Activated naive CD4-positive, alpha-beta T cell treated with anti-CD3 and anti-CD28 coated beads, Interleukin-2, amount 50 U/mL, for 24 hours (primary cell): ENCODE measurements at regions not wholly inside any gene's neighbourhood (a gene's known extent, or its start where the extent isn't known, plus 50 kb on each side); places are given as distances from the start of the nearest gene placed in this dataset.
"Not testable (repeated sequence)": the region's sequence is repeated elsewhere in the genome, so short reads cannot be mapped to it uniquely, and the experiment has no call there.

ENCODE experiments used
- H3K27ac Mint-ChIP-seq: one replicate; pipeline ENCODE4 v1.8.0; 2021; ENCODE audit warnings: mild to moderate bottlenecking, mixed read lengths
- H3K27me3 Mint-ChIP-seq: one replicate; pipeline ENCODE4 v1.8.0; 2021; ENCODE audit warnings: mixed read lengths
- H3K36me3 Mint-ChIP-seq: one replicate; pipeline ENCODE4 v1.8.0; 2021; ENCODE audit warnings: mixed read lengths
- H3K4me1 Mint-ChIP-seq: one replicate; pipeline ENCODE4 v1.8.0; 2021; ENCODE audit warnings: mixed read lengths
- H3K4me3 Mint-ChIP-seq: one replicate; pipeline ENCODE4 v1.8.0; 2021; ENCODE audit warnings: mild to moderate bottlenecking, mixed read lengths
- H3K9me3 Mint-ChIP-seq: one replicate; pipeline ENCODE4 v1.8.0; 2021; ENCODE audit warnings: mixed read lengths

DNA sequence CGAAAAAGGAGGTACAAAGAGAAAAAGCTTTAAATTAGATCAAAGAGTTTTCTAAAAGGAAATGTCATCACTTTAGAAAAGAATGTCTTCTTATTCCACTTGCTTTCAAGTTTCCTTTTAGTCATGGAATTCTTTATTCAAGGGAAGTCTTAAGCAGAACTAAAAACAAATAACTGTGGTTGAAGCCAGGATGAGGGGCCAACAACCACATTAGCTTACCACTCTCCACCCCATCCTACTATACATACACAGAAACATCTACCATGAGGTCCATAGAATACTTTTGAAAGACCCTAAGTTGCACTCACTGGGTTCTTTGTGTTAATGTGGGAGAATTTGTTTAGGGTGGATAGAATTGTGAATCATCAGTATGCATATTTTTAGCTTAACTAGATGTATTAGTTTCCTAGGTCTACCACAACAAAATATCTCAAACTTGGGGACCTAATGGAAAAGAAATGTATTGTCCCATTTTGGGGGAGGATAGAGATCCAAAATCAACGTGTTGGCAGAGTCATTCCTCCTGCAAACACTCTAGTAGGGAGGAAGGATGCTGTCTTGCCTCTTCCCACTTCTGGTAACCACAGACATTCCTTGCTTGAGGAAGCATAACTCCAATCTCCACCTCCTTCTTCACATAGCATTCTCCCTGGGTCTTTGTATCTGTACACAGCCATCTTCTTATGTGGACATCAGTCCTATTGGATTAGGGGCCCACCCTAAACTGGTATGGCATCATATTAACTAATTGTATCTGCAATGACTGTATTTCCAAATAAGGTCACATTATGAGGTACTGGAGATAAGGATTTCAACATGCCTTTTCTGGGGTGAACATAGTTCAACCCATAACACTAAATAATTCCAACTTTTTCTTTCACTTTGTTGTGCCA, 239.4 kb downstream of the LURAP1L start:
- Mint-ChIP-seq H3K27me3 (no peaks in the 10 kb centered on the region), H3K4me1 (no peaks in the 10 kb centered on the region), H3K9me3 (peaks cover 11% of the 10 kb centered on the region), H3K36me3 (no peaks in the 10 kb centered on the region), H3K27ac (no peak overlapping the region), H3K4me3 (no peak overlapping the region)

DNA sequence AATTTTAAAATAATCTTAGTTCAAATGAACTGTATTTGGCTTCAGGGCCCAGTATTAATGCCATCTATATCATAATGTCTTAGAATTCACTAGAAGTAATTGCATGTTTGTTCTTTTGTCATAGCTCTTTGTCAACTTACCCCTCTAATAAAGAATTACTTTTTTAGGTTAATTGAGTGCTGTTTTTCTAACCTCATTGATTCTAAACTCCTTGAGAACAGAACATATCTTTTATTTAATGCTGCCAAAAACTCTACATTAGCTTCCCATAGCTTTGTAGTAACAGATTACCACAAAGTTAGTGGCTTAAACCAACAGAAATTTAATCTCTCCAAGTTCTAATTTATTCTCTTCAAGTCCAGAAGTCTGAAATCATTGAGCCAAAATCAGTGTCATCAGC, 242.4 kb downstream of the LURAP1L start:
- H3K9me3 Mint-ChIP-seq, result peaks cover 9% of the 10 kb centered on the region
- no peaks in the 10 kb centered on the region for H3K27me3 Mint-ChIP-seq
- no peak overlapping the region for H3K4me3 Mint-ChIP-seq
- no peaks in the 10 kb centered on the region for H3K4me1 Mint-ChIP-seq
- H3K27ac Mint-ChIP-seq, result no peak overlapping the region
- no peaks in the 10 kb centered on the region for H3K36me3 Mint-ChIP-seq

DNA sequence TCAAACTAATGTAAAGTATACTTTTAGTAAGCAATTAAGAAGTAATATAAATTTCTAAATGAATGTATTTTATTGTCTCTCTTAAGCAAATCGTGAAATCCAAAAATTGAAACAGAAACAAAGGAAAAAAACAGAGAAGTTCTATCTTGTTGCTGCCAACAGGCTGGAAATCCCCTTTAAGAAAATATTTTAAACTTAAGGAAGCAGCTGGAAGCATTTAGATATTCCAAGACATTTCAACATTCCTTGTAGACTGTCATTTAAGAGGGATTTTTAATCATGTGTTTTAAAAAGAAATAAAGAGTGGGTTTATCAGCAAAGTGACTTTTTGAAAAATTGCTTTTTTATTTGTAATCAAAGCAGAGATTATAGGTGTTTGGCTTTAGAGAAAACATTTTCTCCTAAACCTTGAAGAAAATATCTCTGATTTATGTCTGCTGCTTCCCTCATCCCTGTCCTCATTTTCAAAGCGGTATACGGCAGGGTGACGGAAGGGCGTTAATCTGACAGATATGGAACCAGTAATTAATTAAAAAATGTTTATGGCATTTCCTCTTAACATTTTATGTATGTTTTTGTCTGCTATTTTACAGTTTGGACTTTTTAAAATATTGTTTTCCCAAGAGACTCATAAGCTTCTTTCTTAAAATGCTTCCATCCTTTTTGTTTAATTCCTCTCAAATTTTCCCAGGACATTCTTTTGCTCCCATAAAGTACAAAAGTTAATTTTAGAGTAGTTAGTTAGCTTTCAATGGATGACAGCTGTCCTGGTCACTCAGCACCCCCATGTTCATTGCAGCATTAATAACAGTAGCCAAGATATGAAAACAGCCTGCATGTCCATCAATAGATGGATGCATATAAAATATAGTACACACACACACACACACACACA, 245.6 kb downstream of the LURAP1L start:
- Mint-ChIP-seq H3K27ac (peak overlapping the region; percentile 49), H3K4me1 (no peaks in the 10 kb centered on the region), H3K27me3 (no peaks in the 10 kb centered on the region)

DNA sequence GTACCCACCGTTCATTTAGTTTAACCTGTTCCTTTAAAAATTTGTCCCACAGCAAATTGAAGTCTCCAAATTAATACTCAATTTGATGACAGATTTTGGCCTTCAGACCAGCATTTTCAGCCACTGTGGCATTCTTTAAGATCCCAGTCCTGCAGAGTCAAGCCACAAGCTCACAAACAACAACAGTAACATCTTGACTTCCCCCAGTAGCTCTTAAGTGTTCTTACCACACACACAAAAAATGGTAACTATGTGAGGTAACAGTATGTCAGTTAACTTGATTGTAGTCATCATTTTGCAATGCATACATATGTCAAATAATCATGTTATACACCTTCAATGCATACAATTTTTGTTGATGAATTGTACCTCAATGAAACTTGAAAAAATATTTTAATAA, 247.9 kb downstream of the LURAP1L start:
- H3K4me3 Mint-ChIP-seq, result no peak overlapping the region
- peaks cover 12% of the 10 kb centered on the region for H3K9me3 Mint-ChIP-seq
- no peaks in the 10 kb centered on the region for H3K4me1 Mint-ChIP-seq

More for the DNA sequence above, 245.6 kb downstream of the LURAP1L start:
- Mint-ChIP-seq H3K36me3 (no peaks in the 10 kb centered on the region), H3K9me3 (peaks cover 16% of the 10 kb centered on the region), H3K4me3 (no peak overlapping the region)

DNA sequence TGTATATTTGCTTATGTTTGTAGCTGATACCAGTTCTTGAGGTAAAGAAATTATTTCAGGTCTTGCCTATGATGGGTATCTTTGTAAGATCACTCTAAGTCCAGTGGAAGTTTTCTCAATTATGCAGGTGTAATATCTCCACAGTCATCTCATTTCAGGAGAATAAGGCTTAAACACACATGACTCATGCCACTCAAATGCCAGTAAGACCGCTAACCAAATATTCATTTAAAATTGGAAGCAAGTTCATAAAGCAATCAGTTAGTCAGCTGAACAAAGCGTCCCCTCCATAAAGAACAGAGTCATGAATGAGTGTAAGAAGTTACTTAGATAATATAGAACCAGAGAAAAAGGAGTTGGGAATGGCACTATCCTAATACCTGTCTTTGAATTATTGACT, 248.7 kb downstream of the LURAP1L start:
- Mint-ChIP-seq H3K9me3 (peaks cover 9% of the 10 kb centered on the region), H3K4me3 (no peak overlapping the region), H3K4me1 (no peaks in the 10 kb centered on the region), H3K36me3 (no peaks in the 10 kb centered on the region), H3K27ac (no peak overlapping the region), H3K27me3 (no peaks in the 10 kb centered on the region)

More for the DNA sequence above, 247.9 kb downstream of the LURAP1L start:
- no peaks in the 10 kb centered on the region for H3K27me3 Mint-ChIP-seq
- H3K27ac Mint-ChIP-seq, result no peak overlapping the region
- H3K36me3 Mint-ChIP-seq, result no peaks in the 10 kb centered on the region

DNA sequence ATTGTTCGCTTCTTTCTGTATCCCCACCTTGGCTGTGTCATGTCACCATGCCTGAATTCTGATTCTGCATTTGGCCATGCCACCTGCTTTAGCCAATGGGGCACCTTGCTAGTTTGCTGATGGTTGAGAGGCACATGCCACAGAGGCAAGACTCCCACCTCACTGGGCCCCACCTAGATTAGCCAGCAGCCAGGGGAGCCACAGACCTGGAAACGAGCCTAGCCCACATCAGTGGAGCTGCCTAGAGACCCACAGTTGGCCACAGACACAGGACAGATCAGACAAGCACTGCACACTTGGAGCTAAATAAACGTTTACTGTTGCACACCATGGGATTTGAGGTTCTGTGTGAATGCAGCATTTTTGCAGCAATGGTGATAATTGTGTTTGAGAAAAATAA, 252.1 kb downstream of the LURAP1L start:
- no peaks in the 10 kb centered on the region for H3K27me3 Mint-ChIP-seq
- H3K4me3 Mint-ChIP-seq, result no peak overlapping the region
- no peaks in the 10 kb centered on the region for H3K4me1 Mint-ChIP-seq
- no peak overlapping the region for H3K27ac Mint-ChIP-seq
- H3K36me3 Mint-ChIP-seq, result no peaks in the 10 kb centered on the region
- peaks cover 9% of the 10 kb centered on the region for H3K9me3 Mint-ChIP-seq

DNA sequence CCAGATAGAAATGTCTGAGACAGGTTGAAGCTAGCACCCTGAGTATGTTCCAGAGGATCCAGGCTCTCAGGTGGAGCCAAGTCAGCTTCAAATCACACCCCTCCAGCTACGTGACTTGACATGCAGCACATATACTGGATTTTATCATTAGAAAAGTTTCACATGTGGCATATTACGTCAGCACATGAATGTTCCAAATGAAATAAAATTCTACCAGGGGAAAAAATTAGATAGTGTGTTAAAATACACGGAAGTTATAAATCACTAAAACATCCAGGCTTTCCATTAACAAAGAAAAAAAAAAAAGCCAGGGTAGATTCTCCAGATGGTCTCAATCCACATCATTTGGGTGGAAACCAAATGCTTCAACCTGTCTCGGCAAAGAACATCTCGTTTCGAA, 251.6 kb downstream of the MPDZ start:
- Mint-ChIP-seq H3K27ac (no peak overlapping the region), H3K9me3 (peaks cover under 1% of the 10 kb centered on the region), H3K4me3 (no peak overlapping the region), H3K36me3 (no peaks in the 10 kb centered on the region), H3K4me1 (no peaks in the 10 kb centered on the region), H3K27me3 (no peaks in the 10 kb centered on the region)

DNA sequence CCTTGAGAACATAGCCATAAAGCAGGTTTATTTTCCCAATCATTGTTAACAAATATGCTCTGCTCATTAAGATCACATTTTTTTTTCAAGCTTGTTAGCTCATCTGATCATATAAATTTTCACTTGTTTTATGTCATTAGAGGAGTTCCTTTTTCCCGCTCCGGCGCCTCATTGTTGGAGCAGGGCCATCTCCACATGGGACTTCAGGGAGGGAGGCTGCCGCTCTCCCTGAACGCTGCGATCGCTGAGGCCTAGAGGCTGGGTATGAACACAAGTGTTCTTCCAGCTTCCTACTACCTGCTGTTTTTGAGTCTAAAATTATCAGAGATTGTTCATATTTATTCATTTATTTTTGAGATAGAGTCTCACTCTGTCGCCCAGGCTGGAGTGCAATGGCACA, 246.9 kb downstream of the MPDZ start:
- H3K4me1 Mint-ChIP-seq, result no peaks in the 10 kb centered on the region
- H3K27me3 Mint-ChIP-seq, result no peaks in the 10 kb centered on the region
- no peak overlapping the region for H3K4me3 Mint-ChIP-seq
- no peaks in the 10 kb centered on the region for H3K36me3 Mint-ChIP-seq
- H3K9me3 Mint-ChIP-seq, result no peaks in the 10 kb centered on the region
- no peak overlapping the region for H3K27ac Mint-ChIP-seq

DNA sequence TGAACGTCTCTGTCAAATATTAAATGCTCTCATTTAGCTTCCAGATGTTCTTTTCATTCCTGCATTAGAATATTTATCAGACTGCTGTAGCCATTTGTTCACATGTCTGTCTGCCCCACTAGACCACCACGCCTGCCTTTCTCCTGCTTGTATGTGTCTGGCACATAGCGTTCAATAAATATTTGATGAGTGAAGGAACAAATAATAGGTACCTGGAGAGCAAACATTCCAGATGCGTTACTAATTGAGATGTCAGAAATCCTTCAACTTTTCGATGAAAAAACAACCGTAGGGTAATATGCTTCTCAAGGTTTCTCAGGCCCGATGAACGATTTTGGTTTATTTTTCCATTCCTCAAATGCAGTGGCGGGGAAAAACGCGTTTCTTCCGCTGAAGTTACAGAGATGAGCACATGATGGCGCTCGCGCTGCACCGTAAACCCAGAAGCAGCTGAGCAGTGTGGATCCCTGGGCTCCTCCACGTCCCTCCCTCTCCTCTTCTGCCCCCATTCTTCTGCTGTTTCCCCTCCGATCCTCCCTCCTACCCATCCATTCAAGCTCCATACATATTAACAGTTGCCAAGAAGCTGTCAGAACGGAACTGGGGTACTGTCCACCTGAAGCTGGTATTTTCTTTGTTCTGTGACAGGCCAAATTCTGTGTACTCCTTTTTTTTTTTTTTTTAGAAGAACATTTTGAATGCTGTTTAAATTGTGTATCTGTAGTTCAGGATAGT, 245.4 kb downstream of the MPDZ start:
- no peaks in the 10 kb centered on the region for H3K9me3 Mint-ChIP-seq
- H3K36me3 Mint-ChIP-seq, result no peaks in the 10 kb centered on the region
- H3K27me3 Mint-ChIP-seq, result no peaks in the 10 kb centered on the region
- H3K27ac Mint-ChIP-seq, result no peak overlapping the region
- H3K4me3 Mint-ChIP-seq, result no peak overlapping the region
- no peaks in the 10 kb centered on the region for H3K4me1 Mint-ChIP-seq

DNA sequence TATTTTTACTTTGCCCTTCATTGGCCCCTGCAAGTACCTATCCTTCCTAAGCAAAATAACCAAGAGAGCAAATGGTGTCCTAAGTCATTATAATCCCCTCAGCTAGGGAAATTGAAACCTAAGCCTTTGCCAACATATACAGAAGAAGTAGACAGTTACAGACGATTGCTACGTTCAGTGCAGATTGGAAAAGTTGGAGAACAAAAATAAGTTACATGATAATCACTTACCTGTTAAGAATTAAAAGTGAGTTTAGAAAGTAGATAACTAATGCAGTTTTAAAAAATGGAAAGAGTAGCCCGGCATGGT, 244.8 kb downstream of the MPDZ start:
- no peaks in the 10 kb centered on the region for H3K4me1 Mint-ChIP-seq

DNA sequence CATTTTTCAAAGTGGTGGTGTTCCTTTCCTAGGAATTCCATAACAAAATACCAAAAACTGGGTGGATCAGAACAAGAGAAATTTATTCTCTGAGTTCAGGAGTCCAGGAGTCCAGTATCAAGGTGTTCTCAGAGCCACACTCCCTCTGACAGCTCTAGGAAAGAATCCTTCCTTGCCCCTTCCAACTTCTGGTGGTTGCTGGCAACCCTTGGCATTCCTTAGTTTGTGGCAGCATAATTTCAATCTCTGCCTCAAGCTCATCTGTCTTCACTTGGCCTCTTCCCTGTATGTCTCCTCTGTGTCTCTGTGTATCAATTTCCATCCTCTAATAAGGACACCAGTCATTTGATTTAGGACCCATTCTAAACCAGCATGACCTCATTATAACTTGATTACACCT, 243.7 kb downstream of the MPDZ start:
- Mint-ChIP-seq H3K4me1 (no peaks in the 10 kb centered on the region), H3K4me3 (no peak overlapping the region), H3K9me3 (no peaks in the 10 kb centered on the region), H3K27me3 (no peaks in the 10 kb centered on the region), H3K27ac (no peak overlapping the region), H3K36me3 (no peaks in the 10 kb centered on the region)

More for the DNA sequence above, 244.8 kb downstream of the MPDZ start:
- no peaks in the 10 kb centered on the region for H3K36me3 Mint-ChIP-seq
- no peaks in the 10 kb centered on the region for H3K27me3 Mint-ChIP-seq
- no peak overlapping the region for H3K4me3 Mint-ChIP-seq
- H3K27ac Mint-ChIP-seq, result no peak overlapping the region
- no peaks in the 10 kb centered on the region for H3K9me3 Mint-ChIP-seq

DNA sequence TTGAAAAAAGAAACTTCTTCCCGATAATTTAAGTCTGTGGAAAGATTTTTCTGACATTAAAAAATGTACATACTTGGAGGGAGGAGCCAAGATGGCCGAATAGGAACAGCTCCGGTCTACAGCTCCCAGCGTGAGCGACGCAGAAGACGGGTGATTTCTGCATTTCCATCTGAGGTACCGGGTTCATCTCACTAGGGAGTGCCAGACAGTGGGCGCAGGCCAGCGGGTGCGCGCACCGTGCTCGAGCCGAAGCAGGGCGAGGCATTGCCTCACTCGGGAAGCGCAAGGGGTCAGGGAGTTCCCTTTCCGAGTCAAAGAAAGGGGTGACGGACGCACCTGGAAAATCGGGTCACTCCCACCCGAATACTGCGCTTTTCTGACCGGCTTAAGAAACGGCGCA, 241.7 kb downstream of the MPDZ start:
- H3K4me3 Mint-ChIP-seq, H3K36me3 Mint-ChIP-seq, H3K27me3 Mint-ChIP-seq, H3K4me1 Mint-ChIP-seq, H3K9me3 Mint-ChIP-seq, H3K27ac Mint-ChIP-seq: not testable (repeated sequence)

DNA sequence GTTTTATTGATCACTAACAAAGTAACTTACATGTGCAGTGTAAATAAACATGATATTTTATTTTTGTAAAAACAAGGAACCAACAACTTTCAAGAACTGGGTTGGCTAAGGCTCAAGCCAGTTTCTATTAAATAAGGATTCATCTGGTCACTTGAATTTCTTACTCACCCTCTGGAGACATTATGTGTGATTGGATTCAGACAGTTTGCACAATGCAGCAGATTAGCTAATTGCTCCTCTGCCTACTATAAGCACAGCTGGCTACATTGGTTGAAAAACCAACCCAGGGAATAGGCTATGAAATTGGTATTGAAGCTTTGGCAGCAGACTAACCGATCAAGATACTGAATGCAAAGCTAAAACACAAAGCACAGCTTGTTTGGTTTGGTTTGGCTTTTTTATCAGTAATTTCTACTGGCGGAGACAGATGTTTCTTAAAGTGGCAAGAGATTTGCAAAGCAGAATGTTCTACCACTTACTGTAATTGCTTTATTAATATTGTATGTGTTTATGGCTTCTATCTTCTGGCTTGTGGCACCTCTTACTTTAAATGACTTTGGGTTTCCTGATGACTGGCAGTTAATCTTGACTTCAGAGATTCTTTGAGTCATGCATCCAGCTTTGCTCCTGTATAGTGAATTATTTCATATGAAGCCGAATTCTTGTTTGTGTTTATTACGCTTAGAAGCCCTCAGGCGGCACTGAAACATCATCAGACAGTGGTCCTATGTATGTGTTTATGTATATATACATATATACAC, 231.5 kb downstream of the MPDZ start:
- Mint-ChIP-seq H3K9me3 (peaks cover 5% of the 10 kb centered on the region), H3K4me3 (no peak overlapping the region), H3K27ac (no peak overlapping the region), H3K36me3 (peaks cover 1% of the 10 kb centered on the region), H3K27me3 (no peaks in the 10 kb centered on the region), H3K4me1 (no peaks in the 10 kb centered on the region)

DNA sequence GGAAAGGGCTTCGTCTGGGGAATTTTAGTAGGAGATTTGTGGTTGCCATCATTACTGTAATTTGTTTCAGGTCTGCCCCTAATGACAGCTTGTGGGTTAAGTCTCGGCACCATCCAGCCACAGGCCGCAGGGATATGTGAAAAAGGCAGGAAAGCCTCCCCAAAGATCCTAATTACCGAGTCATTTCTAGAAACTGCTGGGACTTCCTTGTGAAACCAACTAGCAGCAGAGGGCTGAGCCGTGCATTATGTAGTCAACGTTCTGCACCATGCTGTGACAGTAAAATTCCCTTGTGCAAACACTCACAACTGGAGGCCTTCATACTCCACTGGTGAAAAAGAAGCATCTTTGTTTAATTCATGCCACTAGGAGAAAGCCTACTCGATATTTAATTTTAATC, 230.3 kb downstream of the MPDZ start:
- no peak overlapping the region for H3K27ac Mint-ChIP-seq
- no peaks in the 10 kb centered on the region for H3K4me1 Mint-ChIP-seq
- H3K9me3 Mint-ChIP-seq, result peaks cover 5% of the 10 kb centered on the region
- H3K4me3 Mint-ChIP-seq, result no peak overlapping the region
- peaks cover 1% of the 10 kb centered on the region for H3K36me3 Mint-ChIP-seq
- H3K27me3 Mint-ChIP-seq, result no peaks in the 10 kb centered on the region

DNA sequence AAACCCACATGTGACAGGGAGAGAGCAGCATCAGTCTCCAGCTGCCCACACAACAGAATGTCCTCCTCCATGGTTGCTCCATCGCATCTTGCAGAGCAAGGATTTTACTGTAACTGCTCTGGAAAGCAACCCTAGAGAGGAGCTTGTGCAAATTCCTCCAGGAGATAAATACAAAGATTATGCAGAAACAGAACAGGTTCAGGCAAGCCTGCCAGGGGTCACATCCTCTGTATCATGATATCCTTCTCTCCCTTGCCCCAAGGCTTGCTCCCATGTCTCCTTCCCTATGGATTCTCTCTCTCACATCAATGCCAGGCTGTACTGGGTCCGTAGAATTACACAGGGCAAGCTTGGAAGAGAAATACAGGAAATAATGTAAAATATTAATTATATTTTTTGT, 226.0 kb downstream of the MPDZ start:
- Mint-ChIP-seq H3K27me3 (no peaks in the 10 kb centered on the region), H3K27ac (no peak overlapping the region), H3K4me3 (no peak overlapping the region), H3K36me3 (no peaks in the 10 kb centered on the region), H3K4me1 (no peaks in the 10 kb centered on the region), H3K9me3 (peaks cover 5% of the 10 kb centered on the region)
